ENCODE measurements at regions not wholly inside any gene's neighbourhood (a gene's known extent, or its start where the extent isn't known, plus 50 kb on each side); places are given as distances from the start of the nearest gene placed in this dataset.
"Not testable (repeated sequence)": the region's sequence is repeated elsewhere in the genome, so short reads cannot be mapped to it uniquely, and the experiment has no call there.

- TF ChIP-seq, protein P1, sequence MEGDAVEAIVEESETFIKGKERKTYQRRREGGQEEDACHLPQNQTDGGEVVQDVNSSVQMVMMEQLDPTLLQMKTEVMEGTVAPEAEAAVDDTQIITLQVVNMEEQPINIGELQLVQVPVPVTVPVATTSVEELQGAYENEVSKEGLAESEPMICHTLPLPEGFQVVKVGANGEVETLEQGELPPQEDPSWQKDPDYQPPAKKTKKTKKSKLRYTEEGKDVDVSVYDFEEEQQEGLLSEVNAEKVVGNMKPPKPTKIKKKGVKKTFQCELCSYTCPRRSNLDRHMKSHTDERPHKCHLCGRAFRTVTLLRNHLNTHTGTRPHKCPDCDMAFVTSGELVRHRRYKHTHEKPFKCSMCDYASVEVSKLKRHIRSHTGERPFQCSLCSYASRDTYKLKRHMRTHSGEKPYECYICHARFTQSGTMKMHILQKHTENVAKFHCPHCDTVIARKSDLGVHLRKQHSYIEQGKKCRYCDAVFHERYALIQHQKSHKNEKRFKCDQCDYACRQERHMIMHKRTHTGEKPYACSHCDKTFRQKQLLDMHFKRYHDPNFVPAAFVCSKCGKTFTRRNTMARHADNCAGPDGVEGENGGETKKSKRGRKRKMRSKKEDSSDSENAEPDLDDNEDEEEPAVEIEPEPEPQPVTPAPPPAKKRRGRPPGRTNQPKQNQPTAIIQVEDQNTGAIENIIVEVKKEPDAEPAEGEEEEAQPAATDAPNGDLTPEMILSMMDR (IDR thresholded peaks at IDR 0.05; ENCODE audit: insufficient read depth, low read length) = not testable (repeated sequence)
- not testable (repeated sequence) for TF ChIP-seq GABPA (IDR thresholded peaks at IDR 0.05; ENCODE audit: low read depth); SPI1 (IDR thresholded peaks at IDR 0.05; ENCODE audit: borderline replicate concordance, low read depth); POLR2AphosphoS5 (IDR thresholded peaks at IDR 0.05; ENCODE audit: low read depth)
- TF ChIP-seq, protein P2, sequence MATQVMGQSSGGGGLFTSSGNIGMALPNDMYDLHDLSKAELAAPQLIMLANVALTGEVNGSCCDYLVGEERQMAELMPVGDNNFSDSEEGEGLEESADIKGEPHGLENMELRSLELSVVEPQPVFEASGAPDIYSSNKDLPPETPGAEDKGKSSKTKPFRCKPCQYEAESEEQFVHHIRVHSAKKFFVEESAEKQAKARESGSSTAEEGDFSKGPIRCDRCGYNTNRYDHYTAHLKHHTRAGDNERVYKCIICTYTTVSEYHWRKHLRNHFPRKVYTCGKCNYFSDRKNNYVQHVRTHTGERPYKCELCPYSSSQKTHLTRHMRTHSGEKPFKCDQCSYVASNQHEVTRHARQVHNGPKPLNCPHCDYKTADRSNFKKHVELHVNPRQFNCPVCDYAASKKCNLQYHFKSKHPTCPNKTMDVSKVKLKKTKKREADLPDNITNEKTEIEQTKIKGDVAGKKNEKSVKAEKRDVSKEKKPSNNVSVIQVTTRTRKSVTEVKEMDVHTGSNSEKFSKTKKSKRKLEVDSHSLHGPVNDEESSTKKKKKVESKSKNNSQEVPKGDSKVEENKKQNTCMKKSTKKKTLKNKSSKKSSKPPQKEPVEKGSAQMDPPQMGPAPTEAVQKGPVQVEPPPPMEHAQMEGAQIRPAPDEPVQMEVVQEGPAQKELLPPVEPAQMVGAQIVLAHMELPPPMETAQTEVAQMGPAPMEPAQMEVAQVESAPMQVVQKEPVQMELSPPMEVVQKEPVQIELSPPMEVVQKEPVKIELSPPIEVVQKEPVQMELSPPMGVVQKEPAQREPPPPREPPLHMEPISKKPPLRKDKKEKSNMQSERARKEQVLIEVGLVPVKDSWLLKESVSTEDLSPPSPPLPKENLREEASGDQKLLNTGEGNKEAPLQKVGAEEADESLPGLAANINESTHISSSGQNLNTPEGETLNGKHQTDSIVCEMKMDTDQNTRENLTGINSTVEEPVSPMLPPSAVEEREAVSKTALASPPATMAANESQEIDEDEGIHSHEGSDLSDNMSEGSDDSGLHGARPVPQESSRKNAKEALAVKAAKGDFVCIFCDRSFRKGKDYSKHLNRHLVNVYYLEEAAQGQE (IDR thresholded peaks at IDR 0.05; ENCODE audit: insufficient replicate concordance, low read depth) = not testable (repeated sequence)
These were observed 153.5 kb upstream of the LRP1B start for GRCh38 chr2:142284336-142284735.

Measured in HL-60 (cell line).